Cardiac fibroblast (primary cell): ENCODE measurements at regions not wholly inside any gene's neighbourhood (a gene's known extent, or its start where the extent isn't known, plus 50 kb on each side); places are given as distances from the start of the nearest gene placed in this dataset.

Experiments used
- DNase-seq, 2 donors: peaks; one replicate each; pipeline versions ENCODE4 v3.0.0 to v3.0.0-alpha.2; 2010; ENCODE audit warnings: low read depth in 2 of 2
- H3K4me3 ChIP-seq, 2 donors: replicated peaks in 1 of 2; 1 replicate in 1 of 2; 2 replicates in 1 of 2; pipeline ENCODE4 v1.5.1; 2011; ENCODE audit warnings: low read depth in 2 of 2, low read length in 2 of 2, mild to moderate bottlenecking in 2 of 2, moderate library complexity in 1 of 2
- CTCF ChIP-seq: IDR thresholded peaks from one replicate; pipeline ENCODE4 v1.5.1; 2011; ENCODE audit warnings: low read depth, mild to moderate bottlenecking, low read length, inconsistent platforms

- DNase-seq, result no peak
- no peak for TF ChIP-seq CTCF
- no peak overlapping the region for H3K4me3 ChIP-seq
Observed at GRCh38 chr5:155738616-155739015, 588.3 kb upstream of the SGCD start.

- no peak for DNase-seq
- no peak for TF ChIP-seq CTCF
- no peak overlapping the region for H3K4me3 ChIP-seq
Observed at GRCh38 chr5:155746367-155747038, 580.5 kb upstream of the SGCD start.

- no peak for DNase-seq
- H3K4me3 ChIP-seq, result no peak overlapping the region
- no peak for TF ChIP-seq CTCF
Observed at GRCh38 chr5:155750101-155750500, 576.9 kb upstream of the SGCD start.

- no peak for TF ChIP-seq CTCF
- no peak for DNase-seq
- H3K4me3 ChIP-seq, result no peak overlapping the region
Observed at GRCh38 chr5:155750571-155750970, 576.4 kb upstream of the SGCD start.

GRCh38 chr5:155753943-155754581 is 572.9 kb upstream of the SGCD start:
- TF ChIP-seq CTCF, result no peak
- no peak overlapping the region for H3K4me3 ChIP-seq
- no peak for DNase-seq

- H3K4me3 ChIP-seq, result no peak overlapping the region
- no peak for TF ChIP-seq CTCF
- no peak for DNase-seq
Observed at GRCh38 chr5:155759252-155759651, 567.7 kb upstream of the SGCD start.
